ENCODE measurements at regions not wholly inside any gene's neighbourhood (a gene's known extent, or its start where the extent isn't known, plus 50 kb on each side); places are given as distances from the start of the nearest gene placed in this dataset.
"Not testable (repeated sequence)": the region's sequence is repeated elsewhere in the genome, so short reads cannot be mapped to it uniquely, and the experiment has no call there.

DNA sequence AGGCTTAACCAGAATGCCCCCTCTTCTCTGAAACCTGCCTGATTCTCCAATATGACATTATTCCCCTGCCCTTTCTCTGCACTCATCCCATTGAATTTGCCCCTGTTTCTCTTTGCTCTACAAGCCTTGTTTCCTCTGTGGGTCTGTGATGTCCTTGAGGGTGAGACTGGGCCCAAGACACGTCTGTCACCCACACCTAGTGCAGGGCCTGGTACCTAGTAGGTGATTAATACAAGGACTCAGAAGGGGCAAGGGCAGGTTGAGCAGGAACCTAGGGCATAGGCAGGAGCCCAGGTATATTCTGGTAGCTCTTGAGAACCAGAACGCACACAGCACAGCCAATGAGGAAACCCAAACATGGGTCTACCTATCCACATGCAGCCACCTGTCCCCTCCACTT, 81.9 kb upstream of the HMGXB4 start:
- DNase-seq, result no peak
- ATAC-seq, result no peak
- intact Hi-C loops (cut with micrococcal nuclease), result no loop called here

DNA sequence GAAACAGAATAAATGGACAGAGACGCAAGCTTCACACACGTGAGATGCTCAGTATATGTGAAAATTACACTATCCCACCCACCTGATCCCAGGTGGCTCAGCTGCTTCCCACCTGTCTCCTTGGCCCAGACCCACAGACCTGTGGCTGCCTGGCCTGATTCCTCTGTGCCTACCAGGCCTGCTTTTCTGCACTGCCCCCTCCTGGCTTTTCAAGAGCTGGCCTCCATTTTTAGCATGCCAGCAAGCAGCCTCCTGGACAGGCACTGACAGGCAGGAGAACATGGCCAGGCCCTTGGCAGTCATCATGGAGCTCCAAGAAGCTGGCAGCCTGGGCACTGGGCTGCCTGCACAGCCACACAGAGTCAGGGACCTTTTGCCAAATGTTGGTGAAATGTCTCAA, 79.5 kb upstream of the HMGXB4 start:
- no peak for DNase-seq
- intact Hi-C loops (cut with micrococcal nuclease), result no loop called here
- ATAC-seq, result no peak

GRCh38 chr22:35178446-35178845, 78.8 kb upstream of the HMGXB4 start:
- intact Hi-C loops (cut with micrococcal nuclease), result no loop called here
- DNase-seq (no peak), ATAC-seq (no peak)

GRCh38 chr22:35183917-35184316, 73.4 kb upstream of the HMGXB4 start:
- ATAC-seq, result no peak
- DNase-seq, result no peak
- intact Hi-C loops (cut with micrococcal nuclease), result no loop called here

GRCh38 chr22:35186492-35186891, 70.8 kb upstream of the HMGXB4 start:
- no peak for ATAC-seq
- DNase-seq, result no peak
- intact Hi-C loops (cut with micrococcal nuclease), result no loop called here

- ATAC-seq; DNase-seq; intact Hi-C loops (cut with micrococcal nuclease): not testable (repeated sequence)
Observed at GRCh38 chr22:35188930-35189329, 68.4 kb upstream of the HMGXB4 start.

DNA sequence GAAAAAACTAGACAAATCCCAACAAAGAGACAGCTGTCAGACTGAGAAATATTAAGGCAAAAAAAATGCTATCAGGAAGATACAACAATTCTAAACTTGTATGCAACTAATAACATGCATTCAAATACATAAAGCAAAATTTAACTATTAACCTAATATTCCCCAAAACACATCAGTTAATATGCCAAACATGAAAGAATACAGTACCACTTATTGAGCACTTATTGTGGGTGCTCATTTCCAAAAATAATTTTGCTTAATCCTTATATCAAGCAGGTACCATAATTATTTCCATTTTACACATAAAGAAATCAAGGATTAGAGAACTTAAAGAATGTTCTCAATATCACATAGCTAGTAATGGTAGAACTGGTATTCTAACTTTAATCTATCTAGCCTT, 67.7 kb upstream of the HMGXB4 start:
- no peak for ATAC-seq
- DNase-seq, result no peak
- intact Hi-C loops (cut with micrococcal nuclease), result no loop called here

DNA sequence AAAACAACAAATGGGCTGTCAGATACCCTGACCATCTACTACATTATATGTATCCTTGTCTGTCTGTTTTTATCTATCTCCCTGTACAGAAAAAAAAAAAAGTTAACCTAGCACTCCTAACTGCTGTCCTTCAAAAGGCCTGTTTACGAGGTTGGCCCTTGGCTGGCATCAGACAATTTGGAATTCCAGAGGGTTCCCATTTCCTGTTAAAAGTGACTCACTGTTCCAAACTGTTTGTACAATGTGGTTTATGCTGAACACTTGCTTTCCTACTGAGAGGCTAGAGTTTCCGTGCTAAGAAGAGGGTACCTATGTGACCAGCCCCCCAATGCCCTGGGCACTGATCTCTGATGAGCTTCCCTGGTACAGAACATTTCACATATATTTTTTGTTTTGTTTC, 65.9 kb upstream of the HMGXB4 start:
- ATAC-seq (no peak), DNase-seq (no peak)

GRCh38 chr22:35192129-35192918, 65.0 kb upstream of the HMGXB4 start:
- ATAC-seq (no peak), DNase-seq (no peak)
- intact Hi-C loops (cut with micrococcal nuclease), result no loop called here

More for the DNA sequence above, 65.9 kb upstream of the HMGXB4 start:
- intact Hi-C loops (cut with micrococcal nuclease), result no loop called here

DNA sequence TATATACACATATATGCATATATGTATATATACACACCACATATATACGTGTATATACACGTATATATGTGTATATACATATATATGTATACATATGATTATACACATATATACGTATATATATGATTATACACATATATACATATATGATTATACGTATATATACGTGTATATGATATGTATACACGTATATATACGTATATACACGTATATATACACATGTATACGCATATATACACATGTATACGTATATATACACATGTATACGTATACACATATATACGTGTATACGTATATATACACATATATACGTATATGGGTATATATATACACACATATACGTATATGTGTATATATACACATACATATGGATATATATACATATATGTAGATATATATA, 62.1 kb upstream of the HMGXB4 start:
- ATAC-seq (no peak), DNase-seq (no peak)
- intact Hi-C loops (cut with micrococcal nuclease), result no loop called here

- ATAC-seq (no peak), DNase-seq (no peak)
- intact Hi-C loops (cut with micrococcal nuclease), result no loop called here
Observed at GRCh38 chr22:35195821-35196220, 61.5 kb upstream of the HMGXB4 start.

DNA sequence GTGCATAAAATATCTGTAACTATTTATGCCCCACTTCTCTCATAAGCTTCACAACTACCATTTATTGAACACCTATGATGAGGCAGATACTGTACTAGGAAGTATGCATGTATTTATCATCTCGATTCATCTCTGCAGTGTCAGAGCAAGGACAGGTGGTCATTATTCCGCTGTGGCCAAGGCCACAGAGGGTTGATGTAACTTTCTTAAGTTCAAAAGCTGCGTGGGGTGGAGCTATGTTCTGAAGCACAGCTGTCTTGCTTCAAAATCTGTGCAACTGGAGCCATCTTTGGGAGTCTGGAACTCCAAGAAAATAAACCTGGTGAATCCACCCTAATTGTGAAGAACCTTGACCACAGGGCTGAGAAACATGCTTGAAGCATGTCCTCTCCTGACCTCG, 60.2 kb upstream of the HMGXB4 start:
- DNase-seq (no peak), ATAC-seq (no peak)
- intact Hi-C loops (cut with micrococcal nuclease), result no loop called here

GRCh38 chr22:35197886-35198285, 59.4 kb upstream of the HMGXB4 start:
- intact Hi-C loops (cut with micrococcal nuclease), result no loop called here
- ATAC-seq (no peak), DNase-seq (no peak)

DNA sequence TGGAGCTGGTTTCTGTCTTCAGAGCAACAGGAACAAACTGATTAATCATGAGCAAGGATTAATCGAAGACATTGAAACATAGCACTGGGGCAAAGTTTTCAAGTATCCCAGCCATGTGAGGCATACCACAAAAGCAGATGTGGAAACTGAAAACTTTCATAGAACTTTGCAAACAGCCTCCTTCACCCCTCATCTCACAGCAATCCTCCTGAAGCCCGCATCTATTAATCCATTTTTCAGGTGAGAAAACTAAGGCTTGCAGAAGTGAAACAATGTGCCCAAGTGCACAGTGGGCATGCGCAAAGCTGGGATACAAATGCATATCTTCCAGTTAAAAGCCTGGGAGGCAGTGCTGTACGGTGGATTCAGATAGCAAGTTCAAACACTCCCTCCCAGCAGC, 58.6 kb upstream of the HMGXB4 start:
- DNase-seq (no peak), ATAC-seq (no peak)
- intact Hi-C loops (cut with micrococcal nuclease), result no loop called here

- intact Hi-C loops (cut with micrococcal nuclease), result no loop called here
- ATAC-seq (no peak), DNase-seq (no peak)
Observed at GRCh38 chr22:35202376-35202775, 54.9 kb upstream of the HMGXB4 start.

GRCh38 chr22:35203583-35203982, 53.7 kb upstream of the HMGXB4 start:
- intact Hi-C loops (cut with micrococcal nuclease), result no loop called here
- ATAC-seq (no peak), DNase-seq (no peak)

- ATAC-seq (no peak), DNase-seq (no peak)
- intact Hi-C loops (cut with micrococcal nuclease), result no loop called here
Observed at GRCh38 chr22:35204807-35205775, 52.2 kb upstream of the HMGXB4 start.

DNA sequence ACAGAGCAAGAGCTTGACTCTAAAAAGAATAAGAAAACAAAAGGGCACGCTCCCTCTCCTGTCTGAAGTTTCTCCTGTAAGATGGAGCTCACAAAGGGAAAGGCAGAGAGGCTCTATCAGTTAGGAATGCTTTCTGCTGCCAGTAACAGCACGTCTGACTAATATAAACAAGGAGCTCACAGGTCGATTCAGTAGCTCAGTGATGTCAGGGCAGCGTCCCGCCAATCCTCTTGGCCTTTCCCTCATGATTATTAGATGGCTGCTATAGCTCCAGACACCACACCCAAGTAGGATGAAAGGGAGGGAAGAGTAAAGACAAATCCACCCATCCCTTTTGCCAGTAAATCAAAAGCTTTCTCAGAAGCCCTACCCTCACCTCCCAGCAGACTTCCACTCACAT, 51.3 kb upstream of the HMGXB4 start:
- no peak for DNase-seq
- no peak for ATAC-seq
- intact Hi-C loops (cut with micrococcal nuclease), result no loop called here

DNA sequence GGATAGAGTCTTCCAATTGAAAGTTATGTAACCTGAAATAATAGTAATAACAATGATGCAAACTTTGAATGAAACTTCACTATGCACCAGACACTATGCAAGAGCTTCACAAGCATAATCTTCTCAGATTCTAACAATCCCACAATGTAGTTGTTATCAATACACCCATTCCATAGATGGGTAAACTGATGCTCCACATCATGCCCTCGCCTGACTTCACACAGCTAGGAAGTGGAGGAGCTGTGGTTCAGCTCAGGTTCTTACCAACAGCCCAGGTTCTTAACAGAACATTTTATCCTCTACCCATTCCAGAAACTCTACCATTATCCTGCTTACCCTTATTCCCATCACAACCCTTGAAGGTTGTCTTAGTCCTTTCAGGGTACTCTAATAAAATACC, 50.4 kb upstream of the HMGXB4 start:
- DNase-seq (no peak), ATAC-seq (no peak)
- intact Hi-C loops (cut with micrococcal nuclease), result no loop called here
